A673 (cell line): ENCODE measurements at regions not wholly inside any gene's neighbourhood (a gene's known extent, or its start where the extent isn't known, plus 50 kb on each side); places are given as distances from the start of the nearest gene placed in this dataset.
"Not testable (repeated sequence)": the region's sequence is repeated elsewhere in the genome, so short reads cannot be mapped to it uniquely, and the experiment has no call there.

Experiments
- BruUV-seq: library from RNA; stranded (reverse); fragments of 400-500 nt; replicated peaks from 2 replicates; lab custom pipeline; 2021; lab: Mats Ljungman, UMichigan
- CTCF ChIA-PET: fragments of 300-600 bp; sonication (Branson Sonifier 250); formaldehyde crosslinking; loops from one replicate; lab custom pipeline; 2022; ENCODE audit warnings: antibody characterized with exemption; lab: Charles Lee
- POLR2A ChIA-PET: fragments of 300-600 bp; sonication (Branson Sonifier 250); formaldehyde crosslinking; loops from one replicate; lab custom pipeline; 2022; ENCODE audit warnings: antibody characterized with exemption; ENCODE audit not compliant: low non-redundant PET; lab: Charles Lee
- DNase-seq: peaks from one replicate; pipeline ENCODE4 v3.0.0-alpha.2; 2015; ENCODE audit warnings: low spot score
- H3K27ac ChIP-seq: fragments of 200-600 bp; sonication (generic); 2 replicates; pipeline ENCODE4 v1.5.1; 2016; ENCODE audit warnings: mixed run types, low read depth, mild to moderate bottlenecking, mixed read lengths, antibody characterized with exemption, low read length; ENCODE audit not compliant: poor library complexity, severe bottlenecking
- H3K27me3 ChIP-seq: fragments of 200-600 bp; sonication (generic); replicated peaks from 2 replicates; pipeline ENCODE4 v1.6.1; 2017; ENCODE audit warnings: mixed run types, low read depth, mild to moderate bottlenecking, mixed read lengths, antibody characterized with exemption, low read length; ENCODE audit not compliant: insufficient read depth, poor library complexity
- H3K36me3 ChIP-seq: fragments of 200-600 bp; sonication (generic); 2 replicates; pipeline ENCODE4 v1.6.1; 2016; ENCODE audit warnings: mixed run types, mild to moderate bottlenecking, mixed read lengths, antibody characterized with exemption, low read length; ENCODE audit not compliant: insufficient read depth, poor library complexity, severe bottlenecking
- H3K4me1 ChIP-seq: fragments of 200-600 bp; sonication (generic); 2 replicates; pipeline ENCODE4 v1.6.1; 2017; ENCODE audit warnings: mixed run types, mild to moderate bottlenecking, mixed read lengths, antibody characterized with exemption, low read length; ENCODE audit not compliant: insufficient read depth, poor library complexity, severe bottlenecking
- H3K4me3 ChIP-seq: fragments of 200-600 bp; sonication (generic); 2 replicates; pipeline ENCODE4 v1.5.1; 2016; ENCODE audit warnings: low read depth, mixed run types, mild to moderate bottlenecking, mixed read lengths, low read length; ENCODE audit not compliant: poor library complexity, severe bottlenecking
- H3K9me3 ChIP-seq: fragments of 200-600 bp; sonication (generic); 2 replicates; pipeline ENCODE4 v1.6.1; 2016; ENCODE audit warnings: mixed run types, low read depth, mild to moderate bottlenecking, mixed read lengths, antibody characterized with exemption, low read length; ENCODE audit not compliant: poor library complexity, severe bottlenecking
- CTCF ChIP-seq: fragments of 300-800, 200-600 bp; sonication (generic); conservative IDR thresholded peaks from 2 replicates; pipeline ENCODE4 v1.5.1; 2017; ENCODE audit warnings: low read depth, mild to moderate bottlenecking, antibody characterized with exemption, low read length, moderate library complexity, mixed read lengths
- EZH2 ChIP-seq: fragments of 200-600 bp; sonication (generic); IDR thresholded peaks from 2 replicates; pipeline ENCODE4 v1.6.1; 2017; ENCODE audit warnings: borderline replicate concordance, low read depth, mild to moderate bottlenecking, mixed read lengths, antibody characterized with exemption, low read length; ENCODE audit not compliant: poor library complexity, severe bottlenecking
- intact Hi-C: fragments of 100-400 bp; cut with micrococcal nuclease; formaldehyde crosslinking; loops from one replicate; pipeline ENCODE4 v1.10.0; 2022; ENCODE audit not compliant: unreplicated experiment

GRCh38 chr7:79921976-79922375 is 212.7 kb upstream of the GNAI1 start:
- intact Hi-C loops = no loop called here
- H3K27me3 ChIP-seq = peaks cover 53% of the 10 kb centered on the region
- H3K9me3 ChIP-seq = no peaks in the 10 kb centered on the region
- H3K4me3 ChIP-seq = no peak overlapping the region
- no peak for DNase-seq
- POLR2A ChIA-PET = no interaction called here
- no peak overlapping the region for H3K27ac ChIP-seq
- BruUV-seq = no TSS peak
- CTCF ChIA-PET = no interaction called here
- H3K4me1 ChIP-seq = no peaks in the 10 kb centered on the region
- no peaks in the 10 kb centered on the region for H3K36me3 ChIP-seq
- TF ChIP-seq EZH2 (no peak), CTCF (no peak)

- POLR2A ChIA-PET, CTCF ChIA-PET: not testable (repeated sequence)
These were observed 216.0 kb upstream of the GNAI1 start for GRCh38 chr7:79918632-79919031.

GRCh38 chr7:79915346-79915745 is 219.3 kb upstream of the GNAI1 start:
- H3K27ac ChIP-seq = not testable (repeated sequence)

More at GRCh38 chr7:79918632-79919031, 216.0 kb upstream of the GNAI1 start:
- H3K27ac ChIP-seq, H3K4me1 ChIP-seq, H3K36me3 ChIP-seq, DNase-seq, intact Hi-C loops, H3K9me3 ChIP-seq, H3K4me3 ChIP-seq, BruUV-seq: not testable (repeated sequence)
- peaks cover 55% of the 10 kb centered on the region for H3K27me3 ChIP-seq

GRCh38 chr7:79912213-79912633 is 222.4 kb upstream of the GNAI1 start:
- Histone ChIP-seq H3K4me1 (no peaks in the 10 kb centered on the region), H3K36me3 (no peaks in the 10 kb centered on the region), H3K4me3 (no peak overlapping the region), H3K9me3 (no peaks in the 10 kb centered on the region), H3K27ac (no peak overlapping the region), H3K27me3 (peaks cover 80% of the 10 kb centered on the region)
- BruUV-seq = no TSS peak
- ChIA-PET POLR2A (no interaction called here), CTCF (no interaction called here)
- intact Hi-C loops = no loop called here
- DNase-seq = no peak
- TF ChIP-seq CTCF (no peak), EZH2 (no peak)

More at GRCh38 chr7:79915346-79915745, 219.3 kb upstream of the GNAI1 start:
- intact Hi-C loops, H3K9me3 ChIP-seq, POLR2A ChIA-PET, BruUV-seq, CTCF ChIA-PET, H3K4me3 ChIP-seq, H3K36me3 ChIP-seq, H3K4me1 ChIP-seq, DNase-seq: not testable (repeated sequence)
- peaks cover 64% of the 10 kb centered on the region for H3K27me3 ChIP-seq
